NOMO-1 (cell line): ENCODE measurements at regions not wholly inside any gene's neighbourhood (a gene's known extent, or its start where the extent isn't known, plus 50 kb on each side); places are given as distances from the start of the nearest gene placed in this dataset.

Source experiments
- DNase-seq, 2 experiments: peaks; one replicate each; lab custom pipeline; 2025; ENCODE audit not compliant: unreplicated experiment in 2 of 2; lab: John Stamatoyannopoulos, UW

- no peak for DNase-seq
Observed at GRCh38 chr4:71268166-71268565, 70.7 kb upstream of the SLC4A4 start.

DNA sequence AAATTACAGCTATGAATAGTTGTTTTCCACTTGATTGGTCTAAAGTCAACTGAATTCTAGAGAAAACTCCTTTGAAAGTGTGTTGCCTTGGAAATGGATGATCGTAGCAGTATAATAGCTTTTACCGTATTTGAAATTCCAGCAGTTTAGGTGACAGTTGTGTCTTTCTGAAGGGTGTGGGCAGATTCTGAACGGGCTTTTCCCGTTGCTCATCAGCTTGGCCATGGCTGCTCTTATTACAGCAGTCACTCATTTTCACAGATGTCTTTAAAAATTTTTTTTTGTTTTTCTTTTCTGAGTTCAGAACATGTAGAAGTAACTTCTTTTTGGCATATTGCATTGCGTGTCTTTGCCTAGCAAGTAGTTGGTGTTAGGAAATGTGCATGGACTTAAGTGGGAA lies 69.6 kb upstream of the SLC4A4 start:
- DNase-seq: no peak

GRCh38 chr4:71270901-71271300 lies 67.9 kb upstream of the SLC4A4 start:
- DNase-seq: no peak

DNA sequence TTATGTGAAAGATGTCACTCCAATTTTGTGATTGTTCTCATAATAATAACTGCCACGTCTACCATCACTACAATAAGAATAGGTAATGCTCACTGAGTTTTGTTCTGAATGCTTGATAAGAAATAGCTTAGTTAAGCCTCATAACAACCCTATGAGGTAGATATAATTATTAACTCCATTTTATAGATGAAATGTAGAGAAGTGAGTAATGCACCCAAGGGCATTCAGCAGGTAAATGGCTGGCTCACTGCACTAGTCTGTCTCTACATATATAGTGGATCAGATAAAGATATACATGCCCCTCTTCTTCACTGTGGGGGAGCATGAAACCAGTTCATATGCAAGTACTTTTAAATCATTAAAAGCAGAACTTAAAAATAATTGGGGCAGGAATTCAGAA lies 65.8 kb upstream of the SLC4A4 start:
- no peak for DNase-seq

- DNase-seq: no peak
Observed at GRCh38 chr4:71275004-71275403, 63.8 kb upstream of the SLC4A4 start.

DNA sequence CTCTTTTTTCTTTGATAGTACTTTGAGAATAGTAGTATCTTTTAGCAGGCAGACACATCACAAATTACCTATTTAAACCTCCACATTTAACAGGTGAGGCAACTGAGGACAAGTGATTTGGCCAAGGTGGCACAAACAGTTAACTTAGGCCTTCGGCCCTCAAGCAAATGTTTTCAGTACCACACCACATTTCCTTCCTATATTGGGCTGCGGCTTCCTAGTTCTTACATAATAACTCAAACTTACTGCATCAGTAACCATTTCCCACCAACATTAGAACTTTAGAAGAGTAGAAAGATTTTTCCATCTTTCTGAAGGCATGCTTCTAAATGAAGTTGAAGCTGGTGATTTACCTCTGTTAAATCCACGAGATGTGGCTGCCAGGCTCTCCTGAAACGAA lies 63.2 kb upstream of the SLC4A4 start:
- DNase-seq: peak; percentile 35 to 54

GRCh38 chr4:71277353-71277752 lies 61.5 kb upstream of the SLC4A4 start:
- no peak for DNase-seq

DNA sequence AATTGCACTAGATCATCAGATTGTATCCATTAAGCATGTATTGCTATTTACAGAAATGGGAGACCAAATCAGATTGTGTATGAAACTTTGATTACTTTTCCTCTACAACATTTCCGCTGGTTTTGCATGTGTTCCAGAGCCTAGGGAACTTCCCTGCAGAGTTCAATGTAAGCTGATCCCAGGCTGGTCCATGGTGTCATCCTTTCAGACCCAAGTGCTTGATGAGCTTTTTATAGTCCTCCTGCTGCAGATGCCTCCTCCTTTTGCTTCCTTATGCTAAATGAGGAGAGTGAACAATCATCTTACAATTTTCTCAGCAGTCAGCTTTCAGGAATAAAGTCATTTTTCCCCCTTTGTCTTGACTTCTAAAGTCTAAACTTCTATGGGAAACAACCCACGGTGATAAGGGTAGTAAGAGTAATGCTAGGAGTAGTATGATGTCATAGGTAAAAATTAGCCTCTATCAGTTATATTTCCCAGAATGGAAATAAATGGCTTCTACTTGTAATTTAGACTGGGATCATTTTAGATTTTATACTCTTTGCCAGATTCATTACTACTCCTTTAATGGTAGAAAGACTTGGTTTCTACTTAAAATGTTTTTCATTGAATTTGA lies 55.1 kb upstream of the SLC4A4 start:
- no peak for DNase-seq

GRCh38 chr4:71287305-71287704 lies 51.5 kb upstream of the SLC4A4 start:
- DNase-seq: no peak

GRCh38 chr4:71288875-71289274 lies 49.9 kb upstream of the SLC4A4 start:
- DNase-seq: no peak
